22Rv1 (cell line): ENCODE measurements at regions not wholly inside any gene's neighbourhood (a gene's known extent, or its start where the extent isn't known, plus 50 kb on each side); places are given as distances from the start of the nearest gene placed in this dataset.

Source experiments
- H3K27ac ChIP-seq: fragments of 450-650 bp; 2 replicates; pipeline ENCODE4 v1.5.1; 2017
- ZFX ChIP-seq: fragments of 450-650 bp; IDR thresholded peaks from 2 replicates; pipeline ENCODE4 v1.6.1; 2017; ENCODE audit warnings: antibody characterized with exemption, borderline replicate concordance
- TF ChIP-seq, protein P1 (sequence below): fragments of 450-650 bp; IDR thresholded peaks from 2 replicates; pipeline ENCODE4 v1.5.1; 2017; ENCODE audit warnings: mild to moderate bottlenecking

DNA sequence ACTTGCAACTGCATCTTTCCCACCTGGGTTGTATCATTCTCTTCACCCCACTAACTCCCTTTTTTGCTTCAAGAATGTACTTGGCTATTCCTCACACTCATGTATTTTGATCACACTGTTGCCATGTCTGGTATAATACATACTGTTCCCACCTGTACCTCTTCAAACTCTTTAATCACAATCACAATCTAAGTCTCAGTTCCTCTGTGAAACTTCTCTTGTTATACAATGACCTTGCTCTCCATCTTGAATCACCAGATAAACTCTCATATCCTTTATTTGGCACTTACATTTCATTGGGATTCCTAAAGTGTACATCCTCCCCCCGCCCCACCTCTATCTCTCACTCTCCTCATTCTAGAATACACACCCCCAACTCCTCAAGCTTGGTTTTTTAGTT, 516.0 kb upstream of the CHORDC1 start:
- H3K27ac ChIP-seq: no peak overlapping the region
- TF ChIP-seq, protein P1, sequence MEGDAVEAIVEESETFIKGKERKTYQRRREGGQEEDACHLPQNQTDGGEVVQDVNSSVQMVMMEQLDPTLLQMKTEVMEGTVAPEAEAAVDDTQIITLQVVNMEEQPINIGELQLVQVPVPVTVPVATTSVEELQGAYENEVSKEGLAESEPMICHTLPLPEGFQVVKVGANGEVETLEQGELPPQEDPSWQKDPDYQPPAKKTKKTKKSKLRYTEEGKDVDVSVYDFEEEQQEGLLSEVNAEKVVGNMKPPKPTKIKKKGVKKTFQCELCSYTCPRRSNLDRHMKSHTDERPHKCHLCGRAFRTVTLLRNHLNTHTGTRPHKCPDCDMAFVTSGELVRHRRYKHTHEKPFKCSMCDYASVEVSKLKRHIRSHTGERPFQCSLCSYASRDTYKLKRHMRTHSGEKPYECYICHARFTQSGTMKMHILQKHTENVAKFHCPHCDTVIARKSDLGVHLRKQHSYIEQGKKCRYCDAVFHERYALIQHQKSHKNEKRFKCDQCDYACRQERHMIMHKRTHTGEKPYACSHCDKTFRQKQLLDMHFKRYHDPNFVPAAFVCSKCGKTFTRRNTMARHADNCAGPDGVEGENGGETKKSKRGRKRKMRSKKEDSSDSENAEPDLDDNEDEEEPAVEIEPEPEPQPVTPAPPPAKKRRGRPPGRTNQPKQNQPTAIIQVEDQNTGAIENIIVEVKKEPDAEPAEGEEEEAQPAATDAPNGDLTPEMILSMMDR: no peak
- TF ChIP-seq ZFX: no peak

DNA sequence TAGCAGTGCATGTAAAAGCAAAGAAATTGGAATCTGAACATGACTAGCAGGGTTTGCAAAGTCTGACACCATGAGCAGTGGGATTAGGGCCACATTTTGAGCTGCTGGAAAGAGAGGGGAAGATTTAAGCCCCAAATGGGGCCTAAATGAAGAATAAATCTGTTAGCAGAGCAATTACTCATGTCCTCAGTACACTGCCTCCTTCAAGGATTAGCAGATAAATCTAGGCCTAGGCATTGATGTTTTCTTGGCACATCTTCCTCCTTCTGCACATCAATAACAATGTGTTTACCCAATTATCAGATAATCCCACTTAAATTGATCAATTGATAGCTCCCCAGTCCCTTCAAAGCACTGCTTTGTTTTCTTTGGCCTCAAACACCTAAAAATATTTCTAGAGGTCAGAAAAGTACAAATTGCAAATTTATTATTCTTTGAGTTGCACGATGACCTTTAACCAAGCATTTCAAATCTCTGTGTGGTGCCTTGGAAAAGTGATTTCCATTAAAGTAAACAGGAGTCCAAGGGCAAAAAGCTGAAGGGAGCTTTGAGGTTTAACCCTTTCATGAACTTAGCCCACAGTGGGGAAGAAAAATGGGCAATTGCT, 514.7 kb upstream of the CHORDC1 start:
- no peak overlapping the region for H3K27ac ChIP-seq
- TF ChIP-seq ZFX: no peak
- TF ChIP-seq, protein P1: no peak

DNA sequence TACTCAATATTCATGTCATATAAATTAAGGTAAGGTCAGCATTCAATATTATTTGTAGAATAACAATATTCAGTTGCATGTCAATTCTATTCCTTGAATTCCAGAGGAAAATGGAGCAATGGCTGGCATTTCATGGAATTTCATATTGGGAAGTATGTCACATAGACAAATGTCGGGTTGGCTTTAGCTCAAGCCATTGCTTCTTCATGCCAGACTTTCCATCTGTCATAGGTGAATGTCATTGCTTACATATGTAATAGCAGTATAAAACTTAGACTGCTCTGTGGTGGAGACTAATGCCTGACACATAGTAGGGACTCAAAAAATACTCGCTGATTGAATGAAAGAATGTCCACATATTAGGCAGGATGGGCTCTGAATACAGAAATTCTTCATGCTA, 509.6 kb upstream of the CHORDC1 start:
- TF ChIP-seq, protein P1: no peak
- no peak for TF ChIP-seq ZFX
- no peak overlapping the region for H3K27ac ChIP-seq

DNA sequence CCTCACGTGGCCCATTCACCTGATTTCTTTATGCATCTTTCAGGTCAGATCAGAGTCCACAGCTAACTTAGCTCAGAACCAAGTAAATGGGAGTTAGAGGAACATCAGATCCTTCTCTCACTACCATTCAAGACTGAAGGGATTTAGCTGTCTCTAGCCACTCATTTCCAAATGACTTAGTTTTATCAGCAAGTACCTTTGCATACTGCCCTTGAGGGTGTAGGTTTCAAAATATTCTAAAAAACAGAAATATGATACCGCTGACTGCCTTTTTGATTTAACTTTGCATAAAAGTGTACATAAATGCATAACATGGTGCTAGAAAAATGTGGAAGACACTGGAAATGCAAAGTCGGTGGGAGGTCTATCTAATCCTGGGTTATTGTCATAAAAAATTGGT, 500.6 kb upstream of the CHORDC1 start:
- H3K27ac ChIP-seq: no peak overlapping the region

DNA sequence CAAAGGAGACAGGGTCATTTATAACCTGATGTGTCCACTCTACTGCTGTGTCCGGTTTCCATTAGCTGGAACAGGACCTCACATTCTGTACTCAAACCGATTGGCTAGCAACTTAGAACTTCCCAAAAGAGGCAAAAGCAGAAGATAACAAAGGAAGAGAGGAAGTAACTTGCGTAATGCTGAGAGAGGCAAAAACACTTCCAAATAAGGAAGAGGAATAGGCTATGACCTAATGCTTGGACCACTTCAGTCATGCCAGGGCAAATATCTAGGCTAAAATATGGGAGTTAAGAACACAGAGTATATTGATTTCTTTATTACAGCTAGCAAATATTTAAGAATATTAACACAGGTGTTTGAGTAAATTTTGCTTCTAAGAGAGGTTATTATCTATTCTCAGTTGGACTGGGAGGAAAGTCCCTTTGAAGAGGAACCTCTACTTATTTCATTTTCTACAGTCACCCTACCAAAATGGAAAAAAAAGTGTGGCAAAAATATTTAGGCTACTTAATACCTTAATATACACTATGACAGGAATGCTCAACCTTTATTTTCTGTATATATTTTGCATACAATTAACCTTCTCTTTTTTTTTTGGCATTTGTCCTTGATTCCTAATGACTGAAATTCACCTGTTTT, 499.8 kb upstream of the CHORDC1 start:
- no peak overlapping the region for H3K27ac ChIP-seq
- TF ChIP-seq ZFX: no peak
- TF ChIP-seq, protein P1: no peak

More for the DNA sequence above, 500.6 kb upstream of the CHORDC1 start:
- TF ChIP-seq ZFX: no peak
- TF ChIP-seq, protein P1: no peak

DNA sequence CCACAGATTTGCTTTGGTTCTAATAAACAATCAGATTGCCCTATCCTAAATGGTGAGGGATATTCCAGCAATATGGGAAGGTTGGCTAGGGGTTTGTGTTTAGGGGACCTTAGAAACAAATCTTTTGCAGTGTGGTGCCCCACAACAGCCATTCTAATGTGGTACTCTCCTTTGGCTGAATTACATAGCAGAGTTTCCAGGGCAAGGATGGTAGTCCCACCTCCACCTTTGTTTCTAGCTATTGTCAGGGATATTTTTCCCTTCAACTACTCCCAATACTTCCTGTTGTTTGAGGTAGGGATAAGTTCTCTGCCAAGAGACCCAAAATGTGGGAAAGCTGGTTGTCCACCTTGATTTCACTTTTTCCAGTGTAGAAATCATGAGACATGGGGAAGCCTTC, 494.7 kb upstream of the CHORDC1 start:
- no peak overlapping the region for H3K27ac ChIP-seq
- TF ChIP-seq, protein P1: no peak
- no peak for TF ChIP-seq ZFX

DNA sequence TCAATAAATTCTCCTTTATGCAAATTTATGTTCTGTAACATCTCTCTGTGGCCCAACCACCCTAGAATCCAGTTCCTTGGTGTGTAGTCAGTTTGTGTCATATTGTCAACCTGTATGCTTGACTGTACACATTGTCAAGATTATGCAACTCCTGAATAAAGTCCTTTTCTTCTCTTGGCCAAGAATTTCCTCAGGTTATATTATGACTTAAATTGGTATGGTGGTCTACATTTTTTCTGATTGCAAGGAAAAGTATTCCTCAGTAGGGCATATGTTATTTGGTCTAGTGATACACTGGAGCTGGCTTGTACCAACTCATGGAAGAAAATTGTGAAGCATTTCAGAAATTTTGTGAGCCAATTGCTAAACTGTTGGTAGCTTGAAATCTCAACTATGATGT, 482.8 kb upstream of the CHORDC1 start:
- no peak overlapping the region for H3K27ac ChIP-seq
- TF ChIP-seq, protein P1: no peak
- TF ChIP-seq ZFX: no peak
